Uterus (tissue), 2 donors: ENCODE measurements at regions not wholly inside any gene's neighbourhood (a gene's known extent, or its start where the extent isn't known, plus 50 kb on each side); places are given as distances from the start of the nearest gene placed in this dataset.

Experiments
- CTCF ChIP-seq, 4 experiments: fragments of 200-600 bp in 2 of 4; fragments of 450-650 bp in 2 of 4; sonication (generic) in 2 of 4; IDR thresholded peaks; one replicate each; pipeline ENCODE4 v1.5.1; 2016 to 2019; ENCODE audit warnings: antibody characterized with exemption in 4 of 4, mild to moderate bottlenecking in 2 of 4, moderate library complexity in 1 of 4
- POLR2A ChIP-seq, 2 donors: fragments of 450-650 bp; IDR thresholded peaks; one replicate each; pipeline ENCODE4 v1.6.1; 2016; ENCODE audit warnings: antibody characterized with exemption in 2 of 2, mild to moderate bottlenecking in 1 of 2, moderate library complexity in 1 of 2

- no peak for TF ChIP-seq CTCF (IDR thresholded peaks at IDR 0.05)
- TF ChIP-seq POLR2A (IDR thresholded peaks at IDR 0.05) = no peak
These were observed 305.4 kb upstream of the IRX4 start for GRCh38 chr5:2188137-2188536.
